ENCODE measurements at regions not wholly inside any gene's neighbourhood (a gene's known extent, or its start where the extent isn't known, plus 50 kb on each side); places are given as distances from the start of the nearest gene placed in this dataset.
"Not testable (repeated sequence)": the region's sequence is repeated elsewhere in the genome, so short reads cannot be mapped to it uniquely, and the experiment has no call there.

DNA sequence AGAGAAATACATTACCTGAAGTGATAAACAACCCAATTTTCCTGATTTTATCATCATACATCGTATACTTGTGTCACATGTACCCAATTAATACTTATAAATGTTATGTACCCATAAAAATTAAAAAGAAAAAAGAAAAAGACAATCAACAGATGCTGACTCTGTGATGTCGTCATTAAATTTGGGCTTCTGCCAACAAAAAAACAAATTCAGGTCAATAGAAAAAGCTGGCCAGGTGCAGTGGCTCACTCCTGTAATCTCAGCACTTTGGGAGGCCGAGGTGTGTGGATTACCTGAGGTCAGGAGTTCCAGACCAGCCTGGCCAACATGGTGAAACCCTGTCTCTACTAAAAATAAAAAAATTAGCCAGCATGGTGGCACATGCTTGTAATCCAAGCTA lies 174.4 kb downstream of the ZIC4 start:
- DNase-seq: not testable (repeated sequence)

DNA sequence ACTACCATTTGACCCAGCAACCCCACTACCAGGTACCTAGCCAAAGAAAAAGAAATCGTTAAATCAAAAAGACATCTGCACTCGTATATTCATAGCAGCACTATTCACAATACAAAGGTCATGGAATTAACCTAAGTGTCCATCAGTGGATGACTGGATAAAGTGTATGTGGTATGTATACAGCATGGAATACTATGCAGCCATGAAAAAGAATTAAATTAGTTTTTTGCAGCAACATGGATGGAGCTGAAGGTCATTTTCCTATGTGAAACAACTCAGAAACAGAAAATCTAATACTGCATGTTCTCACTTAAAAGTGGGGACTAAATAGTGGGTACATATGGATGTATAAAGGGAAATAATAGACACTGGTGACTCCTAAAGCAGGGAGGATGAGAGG lies 175.2 kb downstream of the ZIC4 start:
- DNase-seq: no peak

DNA sequence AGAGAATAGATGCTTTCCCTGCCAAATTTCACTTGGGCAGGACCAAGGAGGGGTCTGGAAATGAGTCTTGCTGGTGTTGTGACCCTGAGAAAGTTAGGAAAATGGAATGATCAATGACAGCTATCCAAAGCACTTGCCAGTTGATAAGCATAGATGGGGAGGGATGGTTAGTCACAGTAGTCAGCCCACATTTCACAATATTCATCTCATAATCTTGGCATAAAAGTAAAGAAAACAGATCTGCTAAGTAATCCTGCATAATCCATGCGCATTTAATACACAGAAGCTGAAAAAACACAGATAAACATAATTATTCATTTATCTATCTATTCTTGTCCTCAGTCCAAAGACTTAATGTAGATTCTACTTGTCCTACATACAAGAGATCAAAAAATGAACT lies 184.1 kb downstream of the ZIC4 start:
- DNase-seq: no peak

DNA sequence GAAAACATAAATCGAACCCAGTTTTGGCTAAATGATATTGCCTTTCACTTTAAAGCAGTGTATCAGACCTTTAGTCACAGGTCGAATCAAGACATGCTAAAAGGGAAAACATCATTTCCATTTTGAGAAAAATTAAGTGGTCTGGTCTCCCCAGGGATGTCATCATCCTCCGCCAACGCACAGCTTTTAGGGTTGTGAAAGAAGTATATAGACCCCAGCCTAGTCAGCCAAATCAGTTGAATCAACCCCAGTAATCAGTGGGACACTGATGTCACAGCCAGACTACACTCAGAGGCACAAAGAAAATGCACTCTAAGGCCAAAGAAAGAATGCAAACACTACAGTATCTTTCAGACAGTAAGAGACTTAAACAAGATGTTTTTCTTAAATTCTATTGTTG lies 187.4 kb downstream of the ZIC4 start:
- no peak for DNase-seq

DNA sequence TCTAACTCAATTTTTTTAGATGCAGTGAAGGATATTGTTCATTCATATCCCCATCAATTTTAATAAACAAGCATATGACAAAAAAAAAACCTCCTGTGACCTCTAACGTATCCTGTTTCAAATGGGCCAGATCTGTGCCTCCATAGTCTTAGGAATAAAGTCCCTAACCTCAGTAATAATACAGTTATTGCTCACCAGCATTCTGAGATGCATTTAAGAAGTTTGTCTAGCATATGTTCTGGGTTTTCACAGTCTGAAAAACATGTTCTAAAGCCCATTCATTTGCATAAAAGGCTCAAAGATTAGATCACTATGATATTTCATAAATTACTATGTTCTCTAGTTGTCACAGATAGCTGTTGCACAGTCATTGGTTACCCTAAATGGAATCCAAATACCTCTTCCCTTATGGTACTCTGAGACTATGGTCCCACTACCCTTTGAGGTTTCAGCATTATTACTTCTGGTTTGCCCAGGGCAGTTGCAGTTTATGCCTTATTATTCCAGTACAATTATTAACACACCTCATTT lies 190.1 kb downstream of the ZIC4 start:
- DNase-seq: no peak

DNA sequence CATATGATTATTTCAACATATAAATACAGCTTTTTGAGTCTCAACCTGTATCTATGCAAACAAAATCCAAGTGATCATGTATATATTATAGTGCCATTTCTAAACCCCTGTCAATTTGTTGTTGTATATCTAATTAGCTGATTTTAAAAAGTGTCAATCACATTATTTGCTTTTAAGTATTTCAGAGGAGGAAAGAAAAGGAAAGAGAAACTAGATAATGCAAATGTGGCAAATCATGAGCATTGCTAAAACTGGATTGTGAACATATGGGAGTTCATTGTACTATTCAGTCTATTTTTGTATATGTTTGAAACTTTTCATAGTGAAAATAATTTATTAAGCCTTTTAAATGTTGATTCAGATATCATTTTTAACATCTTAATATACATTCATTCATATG lies 190.7 kb downstream of the ZIC4 start:
- DNase-seq: no peak

DNA sequence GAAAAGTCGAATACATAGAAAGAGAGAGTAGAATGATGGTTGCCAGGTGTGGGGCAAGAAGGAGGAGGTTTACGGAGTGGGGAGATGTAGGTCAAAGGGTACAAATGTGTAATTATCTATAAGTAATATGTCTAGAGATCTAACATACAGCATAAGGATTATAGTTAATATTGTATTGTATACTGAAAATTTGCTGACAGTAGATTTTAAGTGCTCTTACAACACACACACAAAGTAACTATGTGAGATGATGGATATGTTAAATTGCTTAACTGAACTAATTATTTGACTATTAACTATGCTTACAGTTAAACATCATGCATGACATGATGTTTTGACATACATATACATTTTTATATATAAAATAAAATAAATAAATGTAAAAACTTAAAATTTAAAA lies 192.7 kb downstream of the ZIC4 start:
- no peak for DNase-seq

DNA sequence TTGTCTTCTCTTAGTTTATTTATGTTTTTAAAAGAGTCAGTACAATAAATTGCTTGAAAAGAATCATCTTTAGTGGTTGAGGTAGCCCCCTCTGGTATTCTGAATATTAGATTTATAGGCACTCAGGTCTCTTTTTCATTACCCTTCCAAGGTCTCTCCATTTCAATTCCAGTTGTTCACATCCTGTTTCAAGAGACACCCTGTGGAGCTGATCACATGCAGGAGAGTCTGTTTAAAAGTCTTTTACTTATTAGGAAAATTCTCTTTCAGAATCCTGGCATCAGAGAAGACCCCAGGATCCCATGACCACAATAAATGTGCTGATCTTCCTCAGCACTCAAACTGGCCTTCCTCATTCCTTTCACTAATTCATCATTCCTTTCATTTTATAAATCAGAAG lies 195.7 kb downstream of the ZIC4 start:
- DNase-seq: peak; percentile 13

DNA sequence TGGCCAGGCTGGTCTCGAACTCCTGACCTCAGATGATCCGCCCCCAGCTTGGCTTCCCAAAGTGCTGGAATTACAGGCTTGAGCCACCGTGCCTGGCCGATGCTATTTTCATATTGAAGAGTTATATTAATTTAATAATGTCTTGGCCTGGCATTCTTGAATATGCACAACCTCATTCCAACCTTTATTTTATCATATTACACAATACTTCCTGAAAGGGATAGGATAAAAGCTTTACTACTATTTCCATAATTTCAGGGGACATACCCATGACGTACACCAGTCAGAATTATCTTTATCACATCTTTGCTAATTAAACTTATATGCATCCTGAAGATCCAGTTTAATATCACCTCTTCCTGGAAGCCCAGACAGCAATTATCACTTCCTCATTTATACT lies 205.3 kb downstream of the ZIC4 start:
- no peak for DNase-seq

DNA sequence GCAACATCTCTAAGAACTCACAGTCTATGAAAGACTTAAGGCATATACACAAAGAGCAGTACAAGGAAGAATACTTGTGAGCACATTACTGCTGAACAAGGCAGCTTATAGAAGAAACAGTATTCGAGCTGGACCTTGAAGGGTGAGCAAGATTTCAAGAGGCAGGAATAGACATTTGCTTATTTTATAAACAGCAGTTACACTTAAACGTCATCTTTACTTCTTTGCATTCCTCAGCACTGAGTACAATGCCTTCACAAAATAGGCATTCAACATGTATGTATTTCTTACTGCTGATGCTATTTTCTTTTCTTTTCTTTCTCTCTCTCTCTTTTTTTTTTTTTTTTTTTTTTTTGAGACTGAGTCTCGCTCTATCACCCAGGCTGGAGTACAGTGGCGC lies 205.8 kb downstream of the ZIC4 start:
- DNase-seq: peak; percentile 32

DNA sequence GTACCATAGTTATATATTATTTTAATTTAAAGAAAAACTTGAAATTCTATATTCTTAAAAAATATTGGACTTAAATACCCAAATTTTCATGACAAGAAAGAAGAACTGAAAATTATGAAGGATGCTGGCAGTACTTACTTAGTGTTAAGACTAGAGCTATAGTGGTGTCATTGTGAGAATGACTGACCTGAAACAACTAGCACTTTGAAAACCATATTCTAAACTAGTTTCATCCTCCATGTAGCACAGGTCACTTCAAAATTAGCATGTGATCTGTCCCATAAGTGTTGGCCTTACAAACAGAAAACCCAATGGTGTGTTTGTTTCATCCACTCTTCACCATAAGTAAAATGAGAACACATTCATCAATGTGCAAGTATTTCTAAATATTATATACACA lies 208.6 kb downstream of the ZIC4 start:
- DNase-seq: no peak

DNA sequence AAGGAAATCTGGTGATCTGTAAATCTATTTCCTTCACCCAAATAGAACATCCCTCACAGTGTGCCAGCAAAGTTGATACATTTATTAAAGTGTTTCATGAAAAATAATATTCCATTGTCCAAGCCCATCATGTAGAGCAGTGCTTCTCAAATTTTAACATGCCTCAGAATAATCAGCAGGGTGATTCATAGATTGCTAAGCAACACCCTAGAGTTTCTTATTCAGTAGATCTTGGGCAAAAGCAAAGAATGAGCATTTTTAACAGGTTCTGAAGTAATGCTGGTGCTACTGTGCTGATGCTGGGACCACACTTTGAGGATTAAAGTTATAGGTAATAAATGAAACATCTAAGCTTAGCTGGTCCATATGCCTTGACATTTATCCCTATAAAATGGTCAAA lies 210.5 kb downstream of the ZIC4 start:
- DNase-seq: peak; percentile 17

DNA sequence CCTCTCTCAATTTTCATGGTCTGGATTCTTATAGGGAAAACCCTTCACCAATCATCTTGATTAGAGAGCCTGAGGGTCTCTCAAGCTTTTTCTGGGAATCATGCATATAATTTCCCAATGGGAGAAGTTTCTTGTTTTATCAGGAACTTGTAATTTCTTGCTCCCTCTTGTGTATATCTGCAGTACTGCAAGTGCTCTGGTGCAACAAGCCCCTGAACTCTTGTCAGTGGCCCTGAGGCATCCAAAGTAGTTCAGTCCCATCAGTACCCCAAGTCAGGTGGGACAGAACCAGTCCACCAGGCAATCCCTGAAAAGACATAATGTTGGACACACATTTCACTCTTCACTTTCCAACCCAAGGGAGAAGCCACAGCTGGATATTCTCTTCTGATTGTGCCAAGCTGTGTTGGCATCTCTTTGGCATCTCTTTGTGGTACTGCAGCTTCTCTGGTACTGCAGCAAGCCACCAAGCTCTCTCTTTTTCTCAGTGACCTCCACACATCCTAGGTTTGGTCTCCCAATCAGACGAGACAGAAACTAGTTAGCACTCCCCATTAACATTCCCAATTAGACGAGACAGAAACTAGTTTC lies 214.5 kb downstream of the ZIC4 start:
- DNase-seq: peak; percentile 67

DNA sequence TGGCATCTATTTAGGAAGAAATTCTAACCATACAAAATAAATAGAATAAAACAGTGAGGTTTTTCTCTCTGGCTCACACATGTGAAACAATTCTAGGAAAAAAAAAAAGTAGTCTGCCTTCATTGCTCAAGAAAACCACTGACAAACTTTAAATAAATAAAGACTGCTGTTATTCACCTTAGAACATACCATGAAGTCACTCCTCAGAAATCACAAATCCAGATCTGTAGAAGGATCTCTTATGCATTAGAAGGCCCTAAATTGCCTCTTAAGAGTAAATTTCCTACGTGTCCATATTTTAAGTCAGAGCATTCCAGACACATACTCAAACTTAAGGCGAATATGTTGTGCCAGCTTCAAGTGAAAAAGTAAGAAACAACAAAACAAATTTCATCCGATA lies 217.3 kb downstream of the ZIC4 start:
- DNase-seq: peak; percentile 11

DNA sequence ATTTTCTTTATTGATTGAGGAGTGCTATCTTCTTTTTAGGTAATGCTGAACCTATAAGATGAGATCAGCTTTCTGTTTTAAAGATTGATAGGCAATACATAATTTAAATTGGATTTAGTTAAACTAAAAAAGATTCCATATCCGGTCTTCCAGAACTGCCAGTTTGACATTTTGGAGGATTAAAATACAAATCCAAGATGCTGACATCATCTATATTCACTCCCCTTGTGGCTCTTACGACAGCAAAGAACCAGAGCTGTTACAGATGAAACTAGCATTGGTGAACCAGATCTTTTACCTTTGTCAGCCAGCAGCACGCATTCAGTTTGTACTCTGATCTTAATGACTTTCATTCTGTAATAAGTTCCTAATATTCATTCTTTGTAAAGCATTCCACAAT lies 218.7 kb downstream of the ZIC4 start:
- no peak for DNase-seq

DNA sequence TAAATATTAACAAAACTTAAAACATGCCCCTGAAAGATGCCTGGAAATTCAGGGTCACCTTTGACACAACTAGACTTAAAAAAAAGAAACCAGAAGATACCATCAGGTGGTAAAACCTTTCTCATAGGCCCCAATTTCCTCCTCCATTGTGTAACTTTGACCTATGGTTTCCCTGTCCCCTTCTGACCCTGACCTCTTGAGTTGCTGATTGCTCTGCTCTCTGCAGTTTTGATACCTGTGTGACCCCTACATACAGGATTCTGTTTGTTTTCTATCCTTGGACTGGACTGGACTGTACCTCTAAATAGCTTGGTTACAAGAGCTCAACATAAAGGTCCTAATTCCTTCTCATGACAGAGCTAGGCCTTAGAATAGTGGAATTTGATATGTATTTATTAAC lies 220.6 kb downstream of the ZIC4 start:
- no peak for DNase-seq

DNA sequence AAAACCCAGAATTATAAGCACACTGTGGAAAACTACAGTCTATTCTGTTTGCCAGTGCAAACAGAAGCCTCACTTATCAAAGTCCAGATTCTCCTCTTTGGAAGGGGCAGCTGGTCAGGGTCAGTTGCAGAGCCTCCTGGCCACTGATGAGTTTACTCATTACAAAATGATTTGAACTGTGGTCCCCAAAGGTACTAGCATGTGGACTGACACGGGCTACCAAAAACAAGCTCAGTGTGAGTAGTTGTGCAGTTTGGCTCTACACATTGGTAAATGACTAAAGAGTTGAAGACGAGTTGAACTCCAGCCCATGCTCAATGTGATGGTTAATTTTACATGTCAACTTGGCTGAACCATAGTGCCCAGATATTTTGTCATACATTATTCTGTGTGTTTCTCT lies 221.5 kb downstream of the ZIC4 start:
- DNase-seq: no peak

DNA sequence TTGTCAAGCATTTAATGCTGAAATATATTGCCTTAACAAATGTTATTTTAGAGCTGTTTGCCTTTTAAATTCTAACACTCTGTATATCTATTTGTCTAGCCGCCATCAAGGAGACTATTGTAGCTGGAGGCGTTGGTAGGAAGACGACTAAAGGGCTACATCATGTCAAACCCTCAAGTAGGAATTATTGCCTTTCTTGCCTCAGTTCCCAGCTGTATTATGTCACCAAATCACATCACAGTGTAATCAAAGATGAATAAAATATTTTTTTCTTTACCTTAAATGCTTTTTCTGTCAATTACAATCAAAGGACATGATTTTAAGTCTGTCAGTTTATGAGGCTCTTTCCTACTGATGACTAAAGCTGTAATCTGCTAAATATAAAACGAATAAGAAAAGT lies 233.1 kb downstream of the ZIC4 start:
- no peak for DNase-seq

DNA sequence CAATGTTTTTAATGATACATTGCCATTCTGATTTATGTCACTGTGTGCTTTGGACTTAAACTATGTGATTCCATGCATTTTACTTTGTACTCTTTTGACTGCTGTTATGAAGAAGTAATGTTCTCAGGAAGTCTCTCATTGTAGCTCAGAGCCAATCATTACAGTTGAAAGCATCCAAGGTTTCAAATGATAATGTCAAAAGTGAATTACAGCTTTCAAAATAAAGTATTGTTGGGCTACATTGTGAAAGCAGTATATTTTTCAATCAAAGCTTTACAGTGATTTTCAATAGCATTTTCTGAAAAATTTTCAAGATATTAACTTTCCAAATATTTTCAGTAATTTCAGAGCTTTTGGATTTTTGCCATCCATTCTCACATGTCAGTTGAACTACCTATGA lies 243.6 kb downstream of the ZIC4 start:
- no peak for DNase-seq

DNA sequence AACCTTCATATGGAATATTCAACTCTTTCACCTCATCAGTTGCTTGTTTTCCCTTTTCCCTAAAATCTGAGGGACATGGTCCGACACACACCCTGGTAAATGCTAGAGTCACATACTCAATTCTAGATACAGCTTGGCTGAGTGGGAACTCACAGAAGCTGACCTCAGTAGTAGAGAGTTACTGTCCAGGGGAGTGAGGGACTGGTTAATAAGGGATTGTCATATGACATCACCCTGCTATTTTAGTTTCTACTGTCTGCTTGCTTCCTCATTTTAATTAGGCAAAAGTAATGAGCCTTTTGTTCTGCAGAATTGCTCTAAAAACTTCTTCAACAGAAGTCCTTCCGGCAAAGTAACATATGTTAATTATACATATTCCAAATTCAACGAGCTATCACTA lies 244.5 kb downstream of the ZIC4 start:
- DNase-seq: no peak

DNA sequence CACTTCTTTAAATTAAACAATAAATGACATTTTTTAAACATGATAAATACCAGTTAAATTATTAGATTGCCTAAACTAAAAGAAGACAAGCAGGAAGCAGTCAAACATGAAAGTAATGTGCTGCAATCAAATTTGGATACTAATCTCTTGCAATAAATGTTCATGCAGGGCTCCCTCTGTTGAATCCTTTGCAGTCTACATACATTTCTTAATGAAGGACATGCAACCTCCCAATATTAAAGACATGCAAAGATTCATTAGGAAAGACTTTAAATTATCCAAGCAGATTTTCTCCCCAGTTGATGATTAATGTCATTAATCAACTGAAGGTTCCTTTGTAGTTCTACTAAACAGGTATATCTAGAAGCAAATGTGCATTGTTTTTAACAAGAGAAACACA lies 245.4 kb downstream of the ZIC4 start:
- no peak for DNase-seq

DNA sequence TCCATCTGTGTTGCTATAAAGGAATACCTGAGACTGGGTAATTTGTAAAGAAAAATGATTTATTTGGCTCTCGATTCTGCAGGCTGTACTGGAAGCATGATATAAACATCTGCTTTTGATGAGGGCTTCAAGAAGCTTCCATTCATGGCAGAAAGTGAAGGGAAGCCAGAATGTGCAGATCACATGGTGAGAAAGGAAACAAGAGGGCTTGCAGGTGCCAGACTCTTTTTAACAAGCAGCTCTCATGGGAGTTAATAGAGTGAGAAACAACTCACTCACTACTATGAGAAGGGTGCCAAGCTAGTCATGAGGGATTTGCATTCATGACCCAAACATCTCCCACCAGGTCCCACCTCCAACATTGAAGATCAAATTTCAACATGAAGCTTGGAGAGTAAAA lies 247.2 kb downstream of the ZIC4 start:
- DNase-seq: no peak

DNA sequence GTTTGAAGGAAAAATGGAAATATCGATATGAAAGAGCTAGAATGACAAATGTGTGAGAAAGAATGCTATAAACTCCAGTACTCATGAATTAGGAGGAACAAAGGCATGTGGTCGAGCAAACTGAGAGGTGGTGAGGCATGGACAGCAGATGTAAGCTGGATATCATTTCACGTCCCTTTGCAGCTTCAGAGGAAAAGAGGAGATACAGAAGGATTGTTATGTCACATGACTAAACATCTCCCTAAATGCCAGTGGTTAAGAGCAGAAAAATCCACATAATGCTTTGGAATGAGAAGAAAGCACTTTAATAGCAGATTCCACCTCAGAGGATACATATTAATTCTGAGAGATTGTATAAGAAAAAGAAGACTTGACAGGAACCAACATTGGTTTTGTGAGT lies 248.7 kb downstream of the ZIC4 start:
- DNase-seq: peak; percentile 53

DNA sequence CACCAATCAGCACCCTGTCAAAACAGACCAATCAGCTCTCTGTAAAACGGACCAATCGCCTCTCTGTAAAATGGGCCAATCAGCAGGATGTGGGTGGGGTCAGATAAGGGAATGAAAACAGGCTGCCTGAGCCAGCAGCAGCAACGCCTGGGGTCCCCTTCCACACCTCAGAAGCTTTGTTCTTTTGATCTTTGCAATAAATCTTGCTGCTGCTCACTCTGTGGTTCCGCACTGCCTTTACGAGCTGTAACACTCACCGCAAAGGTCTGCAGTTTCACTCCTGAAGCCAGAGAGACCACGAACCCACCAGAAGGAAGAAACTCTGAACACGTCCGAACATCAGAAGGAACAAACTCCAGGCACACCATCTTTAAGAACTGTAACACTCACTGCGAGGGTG lies 251.4 kb downstream of the ZIC4 start:
- not testable (repeated sequence) for DNase-seq

DNA sequence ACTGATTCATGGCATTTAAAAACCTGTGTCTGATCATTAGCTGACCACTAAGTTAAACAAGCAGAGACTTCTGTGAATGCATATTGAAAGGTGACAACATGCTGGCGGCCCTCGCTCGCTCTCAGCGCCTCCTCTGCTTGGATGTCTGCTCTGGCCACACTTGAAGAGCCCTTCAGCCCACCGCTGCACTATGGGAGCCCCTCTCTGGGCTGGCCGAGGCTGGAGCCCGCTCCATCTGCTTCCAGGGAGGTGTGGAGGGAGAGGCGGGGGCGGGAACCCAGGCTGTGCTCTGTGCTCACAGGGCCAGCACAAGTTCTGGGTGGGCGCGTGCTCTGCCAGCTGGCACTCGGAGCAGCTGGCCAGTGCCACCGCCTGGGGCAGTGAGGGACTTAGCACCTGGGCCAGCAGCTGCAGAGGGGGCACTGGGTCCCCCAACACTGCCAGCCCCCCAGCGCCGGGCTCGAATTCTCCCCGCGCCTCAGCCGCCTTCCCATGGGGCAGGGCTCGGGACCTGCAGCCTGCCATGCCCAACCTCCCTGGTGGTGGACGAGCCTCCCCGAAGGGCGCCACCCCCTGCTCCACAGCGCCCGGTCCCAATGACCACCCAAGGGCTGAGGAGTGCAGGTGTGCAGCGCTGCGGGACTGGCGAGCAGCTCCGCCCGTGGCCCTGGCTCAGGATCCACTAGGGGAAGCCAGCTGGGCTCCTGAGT lies 252.4 kb downstream of the ZIC4 start:
- DNase-seq: no peak
